ENCODE measurements at regions not wholly inside any gene's neighbourhood (a gene's known extent, or its start where the extent isn't known, plus 50 kb on each side); places are given as distances from the start of the nearest gene placed in this dataset.

DNA sequence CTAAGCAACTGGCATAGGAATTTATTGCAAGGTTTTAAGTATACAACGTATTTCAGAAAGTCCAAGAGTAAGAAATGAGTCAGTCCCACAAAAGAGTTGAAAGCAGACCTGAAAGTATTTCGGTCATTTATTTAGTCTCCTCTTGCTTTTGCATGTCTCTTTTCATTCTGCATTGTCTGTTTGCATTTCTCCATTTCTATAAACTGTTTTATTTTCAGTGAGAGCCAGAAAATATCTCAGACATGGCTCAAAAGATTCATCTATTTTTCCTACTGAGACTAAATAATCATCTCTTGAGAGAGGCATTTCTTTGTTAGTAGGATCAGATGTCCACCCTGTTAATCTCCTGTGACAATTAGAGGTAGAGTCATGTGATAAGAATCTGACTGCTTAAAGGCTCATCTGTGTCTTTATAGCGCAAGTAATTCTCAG is 219.1 kb upstream of the CCDC179 start:
- Histone ChIP-seq H3K27me3 (ENCODE audit: control insufficient read depth, extremely low read depth, insufficient read depth, low read length) (no peaks in the 10 kb centered on the region), H3K79me2 (ENCODE audit: control insufficient read depth, insufficient read depth, low read length) (no peaks in the 10 kb centered on the region), H3K9me1 (ENCODE audit: control insufficient read depth, extremely low read depth, insufficient read depth, low read length) (no peaks in the 10 kb centered on the region), H3K27ac (ENCODE audit: control insufficient read depth, insufficient read depth, low read length) (no peak overlapping the region), H4K20me1 (ENCODE audit: control insufficient read depth, extremely low read depth, insufficient read depth, low read length) (no peaks in the 10 kb centered on the region), H3K4me3 (ENCODE audit: control insufficient read depth in 2 of 3, extremely low read depth in 1 of 3, insufficient read depth in 2 of 3, low read depth in 1 of 3, low read length in 3 of 3) (no peak overlapping the region), H3K9ac (ENCODE audit: control insufficient read depth, extremely low read depth, insufficient read depth, low read length) (no peak overlapping the region), H3K4me2 (ENCODE audit: control insufficient read depth, extremely low read depth, insufficient read depth, low read depth, low read length) (no peak overlapping the region), H3K4me1 (ENCODE audit: control insufficient read depth, extremely low read depth, insufficient read depth, low read length) (no peaks in the 10 kb centered on the region), H2AFZ (ENCODE audit: control insufficient read depth, low read length) (no peak overlapping the region), H3K9me3 (ENCODE audit: control insufficient read depth, low read depth, low read length) (no peaks in the 10 kb centered on the region), H3K36me3 (ENCODE audit: control insufficient read depth in 2 of 2, extremely low read depth in 1 of 2, insufficient read depth in 2 of 2, low read length in 2 of 2) (no peaks in the 10 kb centered on the region)
- no peak for FAIRE-seq
- DNase-seq (ENCODE audit: low read depth, low spot score): no peak
- dilution Hi-C loops (cut with MboI; ENCODE audit: extremely low pct_ligation_motif_present, low sequenced_read_pairs): no loop called here
- TF ChIP-seq EZH2 (IDR thresholded peaks at IDR 0.05; ENCODE audit: low read length): no peak
- TF ChIP-seq, protein P1, sequence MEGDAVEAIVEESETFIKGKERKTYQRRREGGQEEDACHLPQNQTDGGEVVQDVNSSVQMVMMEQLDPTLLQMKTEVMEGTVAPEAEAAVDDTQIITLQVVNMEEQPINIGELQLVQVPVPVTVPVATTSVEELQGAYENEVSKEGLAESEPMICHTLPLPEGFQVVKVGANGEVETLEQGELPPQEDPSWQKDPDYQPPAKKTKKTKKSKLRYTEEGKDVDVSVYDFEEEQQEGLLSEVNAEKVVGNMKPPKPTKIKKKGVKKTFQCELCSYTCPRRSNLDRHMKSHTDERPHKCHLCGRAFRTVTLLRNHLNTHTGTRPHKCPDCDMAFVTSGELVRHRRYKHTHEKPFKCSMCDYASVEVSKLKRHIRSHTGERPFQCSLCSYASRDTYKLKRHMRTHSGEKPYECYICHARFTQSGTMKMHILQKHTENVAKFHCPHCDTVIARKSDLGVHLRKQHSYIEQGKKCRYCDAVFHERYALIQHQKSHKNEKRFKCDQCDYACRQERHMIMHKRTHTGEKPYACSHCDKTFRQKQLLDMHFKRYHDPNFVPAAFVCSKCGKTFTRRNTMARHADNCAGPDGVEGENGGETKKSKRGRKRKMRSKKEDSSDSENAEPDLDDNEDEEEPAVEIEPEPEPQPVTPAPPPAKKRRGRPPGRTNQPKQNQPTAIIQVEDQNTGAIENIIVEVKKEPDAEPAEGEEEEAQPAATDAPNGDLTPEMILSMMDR (optimal IDR thresholded peaks at IDR 0.05 in 1 of 3, IDR thresholded peaks at IDR 0.05 in 1 of 3, conservative IDR thresholded peaks at IDR 0.05 in 1 of 3; ENCODE audit: extremely low read depth in 1 of 3, insufficient read depth in 2 of 3, low read length in 3 of 3): no peak

DNA sequence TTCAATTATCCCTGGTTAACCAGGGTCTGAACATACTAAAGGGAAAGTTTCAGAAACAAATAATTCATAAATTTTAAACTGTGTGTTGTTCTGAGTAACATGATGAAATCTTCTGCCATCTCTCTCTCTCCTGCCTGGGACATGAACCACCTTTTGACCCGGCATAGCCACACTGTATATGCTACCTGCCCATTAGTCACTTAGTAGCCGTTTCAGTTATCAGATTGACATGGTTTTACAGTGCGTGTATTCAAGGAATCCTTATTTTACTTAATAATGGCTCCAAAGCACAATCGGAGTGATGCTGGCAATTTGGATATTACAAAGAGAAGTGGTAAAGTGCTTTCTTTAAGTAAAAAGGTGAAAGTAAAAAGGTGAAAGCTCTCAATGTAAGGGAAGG is 227.1 kb upstream of the CCDC179 start:
- Histone ChIP-seq H3K4me1 (ENCODE audit: control insufficient read depth, extremely low read depth, insufficient read depth, low read length) (no peaks in the 10 kb centered on the region), H3K79me2 (ENCODE audit: control insufficient read depth, insufficient read depth, low read length) (no peaks in the 10 kb centered on the region), H3K27me3 (ENCODE audit: control insufficient read depth, extremely low read depth, insufficient read depth, low read length) (no peaks in the 10 kb centered on the region), H3K4me2 (ENCODE audit: control insufficient read depth, extremely low read depth, insufficient read depth, low read depth, low read length) (no peak overlapping the region), H4K20me1 (ENCODE audit: control insufficient read depth, extremely low read depth, insufficient read depth, low read length) (no peaks in the 10 kb centered on the region), H3K9ac (ENCODE audit: control insufficient read depth, extremely low read depth, insufficient read depth, low read length) (no peak overlapping the region), H3K27ac (ENCODE audit: control insufficient read depth, insufficient read depth, low read length) (no peak overlapping the region), H3K9me1 (ENCODE audit: control insufficient read depth, extremely low read depth, insufficient read depth, low read length) (no peaks in the 10 kb centered on the region), H3K9me3 (ENCODE audit: control insufficient read depth, low read depth, low read length) (no peaks in the 10 kb centered on the region), H3K4me3 (ENCODE audit: control insufficient read depth in 2 of 3, extremely low read depth in 1 of 3, insufficient read depth in 2 of 3, low read depth in 1 of 3, low read length in 3 of 3) (no peak overlapping the region), H3K36me3 (ENCODE audit: control insufficient read depth in 2 of 2, extremely low read depth in 1 of 2, insufficient read depth in 2 of 2, low read length in 2 of 2) (no peaks in the 10 kb centered on the region), H2AFZ (ENCODE audit: control insufficient read depth, low read length) (no peak overlapping the region)
- TF ChIP-seq, protein P1 (optimal IDR thresholded peaks at IDR 0.05 in 1 of 3, IDR thresholded peaks at IDR 0.05 in 1 of 3, conservative IDR thresholded peaks at IDR 0.05 in 1 of 3; ENCODE audit: extremely low read depth in 1 of 3, insufficient read depth in 2 of 3, low read length in 3 of 3): no peak
- TF ChIP-seq EZH2 (IDR thresholded peaks at IDR 0.05; ENCODE audit: low read length): no peak
- dilution Hi-C loops (cut with MboI; ENCODE audit: extremely low pct_ligation_motif_present, low sequenced_read_pairs): no loop called here
- no peak for FAIRE-seq
- DNase-seq (ENCODE audit: low read depth, low spot score): no peak
